Stimulated activated CD8-positive, alpha-beta memory T cell treated with anti-CD3 and anti-CD28 coated beads, Interleukin-7, amount 100 ng/mL, for 1 hour (primary cell): ENCODE measurements at regions not wholly inside any gene's neighbourhood (a gene's known extent, or its start where the extent isn't known, plus 50 kb on each side); places are given as distances from the start of the nearest gene placed in this dataset.

ENCODE experiments used
- DNase-seq, 2 donors: peaks; one replicate each; pipeline ENCODE4 v3.0.0-alpha.2; 2020; ENCODE audit warnings: low read depth in 2 of 2

GRCh38 chr4:121227341-121227792 is 63.2 kb upstream of the TNIP3 start:
- no peak for DNase-seq

GRCh38 chr4:121226362-121226761 is 62.2 kb upstream of the TNIP3 start:
- DNase-seq = no peak

GRCh38 chr4:121221608-121222007 is 57.5 kb upstream of the TNIP3 start:
- DNase-seq = no peak

GRCh38 chr4:121221201-121221600 is 57.1 kb upstream of the TNIP3 start:
- DNase-seq = no peak

- DNase-seq = no peak
These were observed 56.6 kb upstream of the TNIP3 start for GRCh38 chr4:121220698-121221097.

GRCh38 chr4:121219227-121219626 is 55.1 kb upstream of the TNIP3 start:
- no peak for DNase-seq

GRCh38 chr4:121217351-121217750 is 53.2 kb upstream of the TNIP3 start:
- DNase-seq = no peak

- DNase-seq = no peak
These were observed 52.3 kb upstream of the TNIP3 start for GRCh38 chr4:121216461-121216860.

- no peak for DNase-seq
These were observed 49.8 kb upstream of the TNIP3 start for GRCh38 chr4:121213940-121214339.
